BE2C (cell line): ENCODE measurements at regions not wholly inside any gene's neighbourhood (a gene's known extent, or its start where the extent isn't known, plus 50 kb on each side); places are given as distances from the start of the nearest gene placed in this dataset.
"Not testable (repeated sequence)": the region's sequence is repeated elsewhere in the genome, so short reads cannot be mapped to it uniquely, and the experiment has no call there.

ENCODE experiments used
- DNase-seq: peaks from one replicate; pipeline ENCODE4 v3.0.0-alpha.2; 2020
- H3K27me3 ChIP-seq: fragments of 250-450 bp; sonication (Bioruptor Pico); 2 replicates; pipeline ENCODE4 v1.5.1; 2020; ENCODE audit warnings: mild to moderate bottlenecking
- H3K36me3 ChIP-seq: fragments of 250-450 bp; sonication (Bioruptor Pico); 2 replicates; pipeline ENCODE4 v1.5.1; 2020; ENCODE audit warnings: mild to moderate bottlenecking
- H3K4me1 ChIP-seq: fragments of 250-450 bp; sonication (Bioruptor Pico); 2 replicates; pipeline ENCODE4 v1.5.1; 2020
- H3K4me3 ChIP-seq: 2 replicates; pipeline ENCODE4 v1.5.1; 2011; ENCODE audit warnings: low read depth, low read length
- H3K9me3 ChIP-seq: fragments of 250-450 bp; sonication (Bioruptor Pico); 2 replicates; pipeline ENCODE4 v1.5.1; 2020
- TF ChIP-seq, protein P1 (sequence below): IDR thresholded peaks from 2 replicates; pipeline ENCODE4 v1.5.1; 2012; ENCODE audit warnings: mild to moderate bottlenecking, low read depth, low read length

DNA sequence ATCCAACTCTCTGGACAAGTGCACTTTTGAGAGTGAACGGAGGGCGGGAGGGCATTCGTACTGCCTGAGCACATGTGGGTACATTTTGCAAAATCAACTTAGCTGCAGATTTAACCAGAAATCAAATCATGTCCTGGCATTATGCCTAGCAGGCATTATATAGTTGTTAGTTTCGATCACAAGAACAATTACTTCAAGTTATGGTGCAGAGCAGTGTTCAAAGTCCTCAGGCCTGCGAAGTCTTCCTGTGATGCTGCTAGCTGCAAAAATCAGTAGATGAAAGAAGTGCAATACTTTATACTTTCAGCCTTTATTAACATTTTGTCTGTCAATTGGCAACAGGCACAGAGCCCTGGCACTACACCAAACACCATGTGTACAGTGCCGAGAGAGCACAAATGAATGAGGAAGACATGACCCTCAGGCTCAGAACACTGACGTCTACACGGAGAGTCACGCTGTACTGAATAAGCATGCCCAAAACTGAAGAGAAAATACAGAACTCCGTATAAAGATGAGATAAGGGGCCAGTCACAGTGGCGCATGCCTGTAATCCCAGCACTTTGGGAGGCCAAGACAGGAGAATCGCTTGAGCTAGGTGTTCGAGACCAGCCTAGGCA is 92.1 kb upstream of the CREB1 start:
- TF ChIP-seq, protein P1, sequence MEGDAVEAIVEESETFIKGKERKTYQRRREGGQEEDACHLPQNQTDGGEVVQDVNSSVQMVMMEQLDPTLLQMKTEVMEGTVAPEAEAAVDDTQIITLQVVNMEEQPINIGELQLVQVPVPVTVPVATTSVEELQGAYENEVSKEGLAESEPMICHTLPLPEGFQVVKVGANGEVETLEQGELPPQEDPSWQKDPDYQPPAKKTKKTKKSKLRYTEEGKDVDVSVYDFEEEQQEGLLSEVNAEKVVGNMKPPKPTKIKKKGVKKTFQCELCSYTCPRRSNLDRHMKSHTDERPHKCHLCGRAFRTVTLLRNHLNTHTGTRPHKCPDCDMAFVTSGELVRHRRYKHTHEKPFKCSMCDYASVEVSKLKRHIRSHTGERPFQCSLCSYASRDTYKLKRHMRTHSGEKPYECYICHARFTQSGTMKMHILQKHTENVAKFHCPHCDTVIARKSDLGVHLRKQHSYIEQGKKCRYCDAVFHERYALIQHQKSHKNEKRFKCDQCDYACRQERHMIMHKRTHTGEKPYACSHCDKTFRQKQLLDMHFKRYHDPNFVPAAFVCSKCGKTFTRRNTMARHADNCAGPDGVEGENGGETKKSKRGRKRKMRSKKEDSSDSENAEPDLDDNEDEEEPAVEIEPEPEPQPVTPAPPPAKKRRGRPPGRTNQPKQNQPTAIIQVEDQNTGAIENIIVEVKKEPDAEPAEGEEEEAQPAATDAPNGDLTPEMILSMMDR, result no peak
- Histone ChIP-seq H3K4me3 (peak overlapping the region; percentile 0; the same call in 1 of the 2 replicates), H3K9me3 (no peaks in the 10 kb centered on the region), H3K36me3 (no peaks in the 10 kb centered on the region), H3K27me3 (no peaks in the 10 kb centered on the region), H3K4me1 (peaks cover 15% of the 10 kb centered on the region)
- peak; percentile 84 for DNase-seq

DNA sequence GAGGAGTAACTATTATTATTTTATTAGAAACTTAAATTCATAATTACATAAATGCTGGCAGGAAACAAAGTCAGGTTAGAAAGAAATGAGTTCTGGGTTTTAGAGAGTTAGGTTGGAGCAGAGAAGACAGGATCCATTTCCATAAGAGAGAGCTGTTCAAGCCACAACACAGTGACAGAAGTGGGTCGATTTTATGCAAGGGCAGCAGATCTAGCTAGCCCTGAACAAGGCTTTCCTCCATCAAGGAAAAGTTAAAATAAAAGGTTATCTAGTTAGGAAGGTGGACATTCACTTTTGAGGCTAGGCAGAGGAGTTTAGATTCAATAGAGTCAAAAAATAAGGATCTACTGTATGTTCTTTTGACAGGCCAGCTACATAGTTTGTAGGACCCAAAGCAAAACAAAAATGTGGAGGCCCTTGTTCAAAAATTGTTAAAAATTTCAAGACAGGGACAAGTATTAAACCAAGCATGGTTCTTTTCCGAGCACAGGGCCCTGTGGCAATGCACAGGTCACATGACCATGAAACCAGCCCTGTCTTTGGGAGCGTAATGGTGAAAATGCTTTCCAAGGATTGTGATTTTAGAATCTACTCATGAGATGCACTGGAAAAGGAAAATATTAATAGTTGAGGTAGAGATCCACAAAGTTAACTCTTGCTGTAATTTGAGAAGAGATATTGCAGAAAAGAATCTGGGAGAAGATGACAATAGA is 91.2 kb upstream of the CREB1 start:
- Histone ChIP-seq H3K36me3 (no peaks in the 10 kb centered on the region), H3K4me1 (peaks cover 15% of the 10 kb centered on the region), H3K27me3 (no peaks in the 10 kb centered on the region), H3K9me3 (no peaks in the 10 kb centered on the region), H3K4me3 (no peak overlapping the region)
- DNase-seq, result no peak
- TF ChIP-seq, protein P1, result no peak

DNA sequence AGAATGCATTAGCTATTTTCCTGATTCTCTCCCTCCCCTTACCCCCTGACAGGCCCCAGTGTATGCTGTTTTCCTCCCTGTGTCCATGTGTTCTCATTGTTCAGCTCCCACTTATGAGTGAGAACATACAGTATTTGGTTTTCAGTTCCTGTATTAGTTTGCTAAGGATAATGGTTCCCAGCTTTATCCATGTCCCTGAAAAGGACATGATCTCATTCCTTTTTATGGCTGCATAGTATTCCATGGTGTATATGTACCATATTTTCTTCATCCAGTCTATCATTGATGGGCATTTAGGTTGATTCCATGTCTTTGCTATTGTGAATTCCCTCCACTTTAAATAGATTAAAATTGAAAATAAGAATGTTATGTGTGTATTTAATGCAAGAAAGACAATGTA is 89.9 kb upstream of the CREB1 start:
- H3K36me3 ChIP-seq, DNase-seq, H3K9me3 ChIP-seq, H3K4me3 ChIP-seq, H3K27me3 ChIP-seq: not testable (repeated sequence)
- H3K4me1 ChIP-seq, result peaks cover 23% of the 10 kb centered on the region

DNA sequence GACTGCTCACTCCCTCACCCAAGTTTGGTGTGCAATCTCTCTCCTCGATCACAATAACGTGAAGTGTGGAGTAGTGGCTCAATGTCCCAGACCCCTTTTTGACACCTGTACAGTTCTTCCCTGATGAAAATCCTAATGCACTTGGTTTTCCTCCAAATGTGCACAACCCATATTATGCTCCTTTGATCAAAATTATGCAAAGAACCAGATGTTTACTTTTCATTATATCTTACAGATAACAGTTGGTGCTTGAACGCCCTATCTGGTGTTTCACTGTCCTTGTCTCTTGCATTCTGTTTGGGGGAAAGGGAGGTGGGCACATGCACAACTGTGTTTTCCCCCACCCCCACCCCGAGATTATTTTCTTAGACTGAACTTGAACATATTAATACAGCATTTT is 85.0 kb upstream of the CREB1 start:
- no peak for DNase-seq
- Histone ChIP-seq H3K36me3 (no peaks in the 10 kb centered on the region), H3K4me3 (no peak overlapping the region), H3K4me1 (peaks cover 23% of the 10 kb centered on the region), H3K27me3 (no peaks in the 10 kb centered on the region), H3K9me3 (no peaks in the 10 kb centered on the region)
- TF ChIP-seq, protein P1, result no peak

DNA sequence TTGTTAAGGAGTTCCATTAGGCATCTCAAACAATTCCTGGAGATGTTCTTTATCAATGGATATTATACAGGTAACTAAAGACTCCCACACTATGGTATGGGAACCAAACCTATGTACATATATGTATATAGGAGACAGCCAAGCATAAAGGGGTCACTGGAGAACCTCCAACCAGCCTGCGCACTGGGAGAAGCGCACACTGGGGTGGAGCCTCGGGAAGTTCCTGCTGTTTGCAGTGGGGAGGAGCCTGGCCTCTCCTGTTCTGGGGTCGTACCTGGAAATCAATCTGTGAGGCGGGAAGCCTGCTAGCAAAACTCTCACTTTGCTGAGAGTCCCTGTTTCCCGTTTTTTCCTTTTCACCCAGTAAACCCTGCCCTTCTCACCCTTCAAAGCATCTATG is 83.1 kb upstream of the CREB1 start:
- no peaks in the 10 kb centered on the region for H3K36me3 ChIP-seq
- H3K9me3 ChIP-seq, result no peaks in the 10 kb centered on the region
- H3K4me1 ChIP-seq, result peaks cover 30% of the 10 kb centered on the region
- TF ChIP-seq, protein P1, result no peak
- H3K4me3 ChIP-seq, result no peak overlapping the region
- no peak for DNase-seq
- no peaks in the 10 kb centered on the region for H3K27me3 ChIP-seq

DNA sequence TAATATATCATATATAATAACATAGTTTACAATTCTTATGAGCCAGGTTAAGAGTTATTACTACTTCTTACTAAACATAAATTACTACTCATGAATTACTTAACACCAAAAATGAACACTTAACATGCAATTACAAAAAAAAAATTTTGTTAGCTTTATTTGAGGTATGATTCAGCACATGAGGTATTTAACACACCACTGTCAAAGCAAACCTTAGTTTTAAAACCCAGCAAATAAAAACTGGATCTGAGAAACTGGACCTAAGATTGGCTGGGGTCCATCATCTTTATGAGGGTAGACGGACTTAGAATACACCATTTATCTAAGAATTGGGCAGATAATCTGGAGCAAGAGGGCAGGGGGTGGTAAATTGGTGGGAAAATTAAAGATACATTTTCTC is 81.8 kb upstream of the CREB1 start:
- H3K4me1 ChIP-seq, result peaks cover 30% of the 10 kb centered on the region
- H3K27me3 ChIP-seq, result no peaks in the 10 kb centered on the region
- no peak for DNase-seq
- H3K36me3 ChIP-seq, result no peaks in the 10 kb centered on the region
- H3K9me3 ChIP-seq, result no peaks in the 10 kb centered on the region
- no peak overlapping the region for H3K4me3 ChIP-seq
- TF ChIP-seq, protein P1, result no peak
